ENCODE measurements at regions not wholly inside any gene's neighbourhood (a gene's known extent, or its start where the extent isn't known, plus 50 kb on each side); places are given as distances from the start of the nearest gene placed in this dataset.

DNA sequence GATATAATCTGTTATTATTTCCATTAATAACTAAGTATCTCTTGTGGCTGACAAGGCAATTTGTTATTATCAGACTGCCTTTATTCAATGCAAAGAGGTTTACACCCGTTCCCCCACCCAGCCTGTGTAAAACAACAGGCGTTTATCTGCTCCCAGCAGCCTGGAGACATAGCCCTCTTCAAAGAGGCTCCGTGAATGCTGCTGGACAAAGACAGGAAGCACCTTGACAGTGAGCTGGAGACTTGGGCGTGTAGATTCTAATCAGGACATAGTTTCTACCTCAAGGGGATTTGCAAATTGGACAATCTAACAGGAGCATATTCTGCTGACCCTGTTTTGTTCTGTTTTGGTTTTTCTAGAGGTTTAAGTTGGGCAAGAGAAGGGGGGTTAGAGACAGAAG, 733.0 kb upstream of the KIRREL3 start:
- no peak for DNase-seq (ENCODE audit: low read depth in 2 of 2)

DNA sequence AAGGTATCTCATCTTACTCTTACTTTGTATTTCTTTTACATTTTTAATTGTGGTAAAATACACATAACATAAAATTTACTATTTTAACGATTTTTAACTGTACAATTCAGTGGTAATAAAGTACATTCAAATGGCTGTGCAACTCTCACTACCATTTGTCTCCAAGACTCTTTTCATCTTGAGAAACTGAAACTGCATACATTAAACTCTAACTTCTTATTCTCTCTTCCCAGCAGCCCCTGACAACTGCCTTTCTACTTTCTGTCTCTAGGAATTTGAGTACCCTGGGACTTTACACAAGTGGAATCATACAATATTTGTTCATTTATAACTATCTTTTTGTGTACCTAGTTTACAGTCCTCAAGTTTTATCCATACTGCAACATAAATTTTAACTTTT, 725.8 kb upstream of the KIRREL3 start:
- no peak for DNase-seq (ENCODE audit: low read depth in 2 of 2)

GRCh38 chr11:127723714-127724113, 723.1 kb upstream of the KIRREL3 start:
- DNase-seq (ENCODE audit: low read depth in 2 of 2) = no peak

DNA sequence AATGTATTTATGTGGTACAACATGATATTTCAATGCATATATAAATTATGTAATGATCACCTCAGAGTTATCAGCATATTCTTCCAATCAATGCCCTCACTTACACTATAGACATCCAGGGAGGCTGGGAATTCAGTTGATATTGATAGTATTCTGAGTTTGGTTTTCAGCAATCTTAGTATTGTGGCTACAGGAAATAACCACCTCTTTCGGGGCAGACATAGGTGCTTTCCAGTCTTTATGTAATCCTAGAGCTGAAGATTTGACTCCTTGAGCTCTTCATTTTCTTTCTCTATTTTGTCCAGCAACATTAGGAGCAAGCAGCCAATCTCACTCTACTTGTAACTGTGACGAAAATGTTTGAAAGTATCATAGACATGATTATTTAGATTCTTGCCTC, 712.7 kb upstream of the KIRREL3 start:
- no peak for DNase-seq (ENCODE audit: low read depth in 2 of 2)

DNA sequence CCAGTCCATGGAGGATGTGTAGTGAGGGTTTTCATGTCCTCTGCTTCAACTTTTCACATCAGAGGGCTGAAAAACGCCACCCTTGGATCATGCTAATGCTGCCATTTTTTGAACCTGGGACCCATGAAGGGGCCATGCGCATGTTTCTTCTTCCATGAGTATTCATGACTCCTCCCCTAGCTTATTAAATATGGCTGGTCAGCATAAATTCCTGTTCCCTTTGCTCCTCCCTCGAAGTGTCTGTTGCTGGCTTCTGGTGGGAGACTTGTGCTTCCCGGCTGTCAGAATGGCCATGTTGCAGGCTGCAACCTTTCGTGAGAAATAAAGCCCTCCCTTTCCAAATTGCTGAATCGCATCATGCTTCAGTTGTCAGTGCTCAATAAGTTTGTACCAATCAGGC, 711.2 kb upstream of the KIRREL3 start:
- no peak for DNase-seq (ENCODE audit: low read depth in 2 of 2)

DNA sequence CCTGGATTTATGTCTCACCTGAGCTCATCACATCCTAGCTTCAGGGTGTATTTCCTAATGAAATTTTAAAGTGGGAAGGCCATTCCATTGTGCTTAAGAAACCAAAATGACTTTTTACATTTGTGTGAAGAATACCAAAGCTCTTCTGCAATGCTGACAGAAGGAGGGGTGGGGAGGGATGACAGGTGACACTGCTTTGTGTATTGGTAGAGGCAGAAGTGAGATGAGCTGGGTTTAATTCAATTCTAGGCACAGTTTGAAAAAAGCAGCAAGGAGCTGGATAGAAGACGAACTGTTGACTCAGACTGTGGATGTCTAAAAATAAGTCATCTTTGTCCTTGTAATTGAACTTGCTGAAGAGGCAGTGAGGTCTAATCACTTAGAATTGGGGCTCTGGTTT, 710.3 kb upstream of the KIRREL3 start:
- DNase-seq (ENCODE audit: low read depth in 2 of 2) = no peak

DNA sequence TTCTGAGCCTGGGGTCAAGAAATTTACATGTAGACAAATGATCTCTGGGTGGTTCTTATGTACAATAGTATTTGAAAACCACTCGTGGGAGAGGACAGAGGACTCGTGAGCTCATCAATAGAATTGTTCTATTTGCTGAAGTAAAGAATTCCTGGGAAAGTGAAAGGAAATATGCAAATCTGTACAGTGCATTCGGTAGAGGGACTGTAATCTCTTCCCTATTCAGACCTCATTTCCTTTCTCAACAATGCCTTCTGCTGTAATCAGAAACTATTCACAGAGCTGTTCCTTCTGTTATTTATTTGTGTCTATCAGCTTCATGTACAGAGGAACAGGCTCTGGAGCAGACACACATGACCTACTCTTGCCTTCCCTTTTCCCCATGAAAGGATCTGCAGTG, 709.4 kb upstream of the KIRREL3 start:
- DNase-seq (ENCODE audit: low read depth in 2 of 2) = no peak

DNA sequence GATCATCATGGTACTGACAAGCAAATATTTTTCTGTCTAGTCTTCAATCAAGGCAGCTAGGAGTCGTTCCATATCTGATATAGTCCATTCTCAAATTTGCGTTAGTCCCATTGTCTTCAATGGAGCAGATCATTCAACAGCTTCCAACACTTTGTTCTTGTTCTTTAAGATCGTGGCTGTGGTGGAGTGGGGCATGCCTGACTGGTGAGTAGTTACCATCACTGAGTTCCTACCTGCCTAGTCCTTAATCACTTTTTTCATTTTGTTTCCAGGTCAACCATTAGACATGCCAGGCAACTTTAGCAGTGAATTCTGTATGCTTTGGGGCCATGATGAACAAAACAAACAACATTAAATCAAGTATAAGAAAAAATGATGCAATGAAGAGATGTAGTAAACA, 693.1 kb upstream of the KIRREL3 start:
- no peak for DNase-seq (ENCODE audit: low read depth in 2 of 2)

- no peak for DNase-seq (ENCODE audit: low read depth in 2 of 2)
These were observed 682.8 kb upstream of the KIRREL3 start for GRCh38 chr11:127683321-127683720.

DNA sequence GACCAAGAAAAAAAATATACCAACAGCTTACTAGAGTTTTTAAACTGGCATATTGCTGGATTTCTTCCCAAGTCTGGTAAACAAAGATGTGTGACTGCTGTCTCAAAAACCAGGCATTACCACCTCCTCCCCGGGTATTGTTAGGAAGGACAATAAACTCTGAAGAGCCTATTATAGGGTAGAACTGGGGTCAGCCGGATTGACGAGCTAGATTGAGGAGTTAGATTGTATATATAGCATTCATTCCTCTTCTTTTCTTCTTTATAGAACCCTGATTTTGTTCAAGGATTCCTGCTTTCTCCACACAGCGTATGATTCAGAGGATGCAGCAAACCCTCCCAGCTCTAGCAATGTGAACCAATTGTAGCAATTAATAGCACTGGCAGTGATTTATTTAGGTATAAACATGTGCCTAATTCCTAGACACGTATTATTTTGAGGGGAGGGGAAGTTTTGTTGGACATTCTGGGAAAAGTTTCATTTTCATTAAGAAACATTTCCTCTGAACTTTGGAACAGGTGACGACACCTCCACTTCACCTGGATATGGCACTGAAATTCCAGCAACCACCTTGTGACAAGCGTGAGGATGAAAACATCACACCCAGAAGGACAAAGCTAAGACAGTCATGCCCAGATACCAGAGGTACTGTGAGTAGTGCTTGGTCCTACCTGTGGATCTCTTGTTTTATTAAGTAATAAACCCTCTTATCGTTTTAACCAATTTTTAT, 679.4 kb upstream of the KIRREL3 start:
- no peak for DNase-seq (ENCODE audit: low read depth in 2 of 2)

GRCh38 chr11:127678631-127679030, 678.1 kb upstream of the KIRREL3 start:
- no peak for DNase-seq (ENCODE audit: low read depth in 2 of 2)

DNA sequence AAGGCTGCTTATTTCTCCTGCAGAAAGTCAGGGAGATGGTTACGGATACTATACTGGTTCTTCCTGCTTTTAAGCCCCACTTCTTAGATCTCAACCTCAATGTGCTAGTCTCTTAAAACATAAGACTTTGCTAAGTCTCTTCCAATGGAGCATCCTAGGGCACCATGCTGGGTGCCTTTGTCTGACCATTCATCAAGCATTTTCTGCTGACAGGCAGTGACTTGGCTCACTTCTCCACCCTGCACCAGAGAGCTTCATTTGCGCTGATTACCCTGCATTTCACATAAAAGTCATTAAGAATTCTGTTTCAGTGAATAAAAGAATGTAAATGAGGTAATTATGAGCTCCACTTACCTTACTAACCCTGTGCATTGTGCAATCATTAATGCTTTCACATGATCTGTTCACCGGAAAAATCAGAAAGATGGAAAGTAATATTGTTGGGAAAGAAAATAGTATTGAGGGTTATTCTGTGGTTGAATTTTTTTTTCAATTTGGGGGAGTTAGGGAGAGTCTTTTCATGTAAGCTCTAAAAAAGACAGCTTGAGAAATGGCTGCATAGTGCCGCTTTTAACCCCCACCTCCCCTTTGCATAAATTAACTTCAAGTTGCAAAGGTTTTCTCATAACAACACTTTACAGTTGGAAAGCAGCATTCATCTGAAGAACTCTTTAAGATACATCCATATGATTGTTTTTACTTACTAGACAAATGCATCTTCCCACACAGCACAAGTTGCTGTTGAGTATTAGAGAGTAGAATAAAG, 677.3 kb upstream of the KIRREL3 start:
- no peak for DNase-seq (ENCODE audit: low read depth in 2 of 2)

DNA sequence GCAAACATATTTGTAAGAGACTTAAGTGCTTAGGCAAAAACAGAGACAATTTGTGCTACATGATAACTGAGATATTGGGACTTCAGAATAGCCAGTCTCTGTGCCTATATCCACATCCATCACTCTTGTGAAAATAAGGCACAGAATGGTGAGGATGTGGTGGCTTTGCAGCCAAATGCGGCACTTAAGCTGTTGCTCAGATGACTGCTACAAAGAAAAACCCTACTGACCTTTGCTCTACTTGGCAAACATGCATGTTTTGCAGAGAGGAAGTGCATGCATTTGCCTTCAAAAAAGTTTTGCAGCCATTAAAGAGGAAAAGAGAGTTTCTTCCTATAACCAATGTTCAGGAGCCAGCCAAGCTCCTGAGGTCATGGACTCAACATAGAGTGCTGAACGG, 675.0 kb upstream of the KIRREL3 start:
- DNase-seq (ENCODE audit: low read depth in 2 of 2) = no peak

DNA sequence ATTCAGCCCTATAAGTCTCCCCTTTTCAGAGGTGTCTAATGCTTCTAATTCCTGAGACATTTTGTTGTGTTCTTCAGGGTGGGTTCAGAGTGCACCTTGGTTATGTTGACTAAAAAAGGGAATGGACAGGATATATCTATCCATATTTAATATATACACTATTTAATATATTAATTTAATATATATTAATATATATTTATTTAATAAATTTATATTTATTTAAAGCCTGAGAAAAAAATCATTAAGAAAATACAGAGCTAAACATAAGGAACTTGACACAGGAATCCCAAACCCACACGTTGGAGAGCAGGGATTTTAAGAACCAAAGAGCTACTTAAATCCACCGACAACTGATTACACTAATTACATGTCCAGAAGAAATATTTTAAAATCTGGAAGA, 674.2 kb upstream of the KIRREL3 start:
- no peak for DNase-seq (ENCODE audit: low read depth in 2 of 2)

- no peak for DNase-seq (ENCODE audit: low read depth in 2 of 2)
These were observed 670.0 kb upstream of the KIRREL3 start for GRCh38 chr11:127670374-127671119.

DNA sequence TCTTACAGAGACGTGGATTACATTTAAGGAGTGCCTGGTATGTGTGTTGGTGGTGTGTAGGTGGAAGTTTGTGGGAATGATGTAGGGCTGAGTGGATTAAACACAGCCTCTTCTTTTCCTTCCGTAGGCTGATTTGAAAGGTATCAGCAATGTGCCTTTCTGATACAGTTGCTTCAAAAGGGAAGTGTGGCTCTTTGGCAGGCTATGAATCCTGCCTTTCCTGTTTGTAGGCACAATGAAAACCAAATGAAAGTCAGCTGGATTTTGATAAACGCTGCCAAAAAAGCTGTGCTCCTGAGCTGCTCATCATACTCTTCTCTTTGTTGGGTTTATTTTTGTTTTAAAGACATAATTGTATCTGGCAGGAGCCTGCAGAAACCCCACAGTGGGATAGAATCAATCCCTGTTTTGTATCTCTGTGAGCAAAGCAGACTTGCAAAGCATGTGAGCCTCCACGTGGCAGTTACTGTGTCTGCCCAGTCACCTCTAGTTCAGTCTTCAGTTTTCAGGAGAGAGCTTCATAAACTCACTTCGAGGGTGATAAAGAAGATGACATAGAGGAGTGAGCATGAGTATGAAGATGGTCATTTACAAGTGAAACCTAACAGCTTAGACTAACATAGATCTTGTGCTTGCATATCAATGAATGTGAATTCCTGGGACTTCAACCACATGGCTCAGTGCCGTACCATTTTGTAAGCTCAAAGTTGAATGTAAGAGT, 655.7 kb upstream of the KIRREL3 start:
- DNase-seq (ENCODE audit: low read depth in 2 of 2) = no peak

DNA sequence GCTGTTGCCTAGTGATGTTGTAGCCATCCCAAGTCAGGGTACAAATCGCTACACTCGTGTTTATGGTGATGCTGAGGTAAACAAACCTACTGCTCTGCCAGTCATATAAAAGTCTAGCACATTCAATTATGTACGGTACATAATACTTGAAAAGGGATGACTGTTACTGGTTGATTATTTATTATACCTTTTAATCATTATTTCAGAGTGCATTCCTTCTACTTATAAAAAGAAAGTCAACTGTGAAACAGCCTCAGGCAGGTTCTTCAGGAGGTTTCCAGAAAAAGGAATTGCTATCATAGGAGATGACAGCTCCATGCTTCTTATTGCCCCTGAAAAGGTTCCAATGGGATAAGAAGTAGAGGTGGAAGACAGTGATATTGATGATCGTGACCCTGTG, 652.5 kb upstream of the KIRREL3 start:
- DNase-seq (ENCODE audit: low read depth in 2 of 2) = no peak

GRCh38 chr11:127651888-127652221, 651.3 kb upstream of the KIRREL3 start:
- DNase-seq (ENCODE audit: low read depth in 2 of 2) = no peak

DNA sequence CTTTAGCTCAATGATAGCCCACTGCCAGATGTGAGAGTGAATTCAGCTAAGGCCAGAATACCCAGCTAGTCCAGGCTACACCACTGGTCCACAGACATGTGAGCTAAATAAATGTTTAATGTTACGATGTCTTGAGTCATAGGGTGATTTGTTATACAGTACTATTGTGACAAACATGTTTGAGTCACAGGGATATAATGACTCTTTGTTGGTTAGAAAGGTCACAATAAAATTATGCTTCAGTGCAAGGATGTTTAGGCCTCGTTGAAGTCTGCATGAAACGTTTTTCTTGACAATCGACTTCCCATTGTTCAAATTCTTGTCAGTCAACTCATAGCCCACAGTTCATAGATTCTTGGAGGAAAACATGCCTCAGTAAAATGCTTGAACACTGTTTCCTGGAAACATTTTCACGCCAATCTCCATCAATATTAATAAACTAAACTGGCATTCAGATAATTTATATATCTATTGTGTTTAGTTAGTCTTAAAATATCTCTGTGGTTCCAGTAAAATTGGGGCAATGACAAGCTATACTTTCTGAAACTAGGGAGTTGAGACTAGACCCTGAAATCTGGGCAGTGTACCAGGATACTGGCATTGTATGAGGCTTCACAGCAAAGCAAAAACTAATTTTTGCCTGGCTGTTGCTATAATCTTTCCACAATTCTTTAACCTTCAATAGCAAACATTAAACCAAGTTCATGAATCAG, 650.8 kb upstream of the KIRREL3 start:
- no peak for DNase-seq (ENCODE audit: low read depth in 2 of 2)

DNA sequence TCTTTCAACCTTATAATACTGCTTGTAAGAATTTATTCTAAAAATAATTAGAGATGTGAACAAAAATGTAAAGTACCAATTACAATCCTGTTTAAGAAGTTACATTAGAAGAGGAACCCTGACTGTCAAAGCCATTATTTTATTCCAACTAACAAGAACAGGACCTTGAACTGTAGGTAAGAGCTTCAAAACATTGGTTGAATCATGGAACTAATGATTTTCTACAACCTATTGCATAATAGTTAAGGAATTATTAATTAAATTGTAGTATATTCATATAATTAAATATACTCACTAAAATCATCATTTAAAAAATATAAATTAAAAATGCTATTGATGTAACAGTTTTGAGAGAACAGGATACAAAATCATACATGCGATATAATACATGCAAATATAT, 649.4 kb upstream of the KIRREL3 start:
- DNase-seq (ENCODE audit: low read depth in 2 of 2) = no peak

DNA sequence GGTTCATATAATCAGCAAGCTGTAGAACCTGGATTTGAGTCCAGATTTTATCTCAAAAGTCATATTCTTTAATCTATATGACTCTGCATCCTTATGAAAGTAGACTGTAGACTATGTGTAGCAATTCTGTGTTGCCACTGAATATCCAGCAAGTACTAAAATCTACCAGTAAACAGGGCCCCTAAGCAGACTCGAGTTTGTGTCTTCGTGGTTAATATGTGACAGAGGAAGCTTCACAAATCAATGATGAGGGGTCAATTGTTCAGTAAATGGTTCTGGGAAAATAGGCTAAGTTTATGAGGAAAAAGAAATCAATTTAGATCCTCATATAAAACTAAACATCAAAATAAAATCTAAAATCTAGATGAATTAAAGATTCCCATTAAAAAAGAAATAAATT, 648.5 kb upstream of the KIRREL3 start:
- DNase-seq (ENCODE audit: low read depth in 2 of 2) = no peak

DNA sequence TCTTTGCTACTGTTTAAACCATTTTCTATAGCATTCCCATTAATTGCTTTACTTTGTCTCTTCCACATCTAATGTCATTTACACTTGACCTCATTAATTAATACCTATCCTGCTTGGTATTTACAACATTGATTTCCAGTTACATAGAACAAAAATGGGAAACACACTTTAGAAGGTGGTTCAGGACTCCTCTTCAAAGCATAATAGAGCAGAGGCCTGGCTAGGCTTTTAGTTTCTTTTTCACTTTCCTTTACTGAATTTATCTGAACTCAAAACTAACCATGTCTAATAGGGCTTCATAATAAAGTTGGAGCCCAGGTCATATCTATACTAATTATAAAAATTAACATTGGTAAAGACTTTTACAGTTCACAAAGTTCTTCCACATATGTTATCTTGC, 648.0 kb upstream of the KIRREL3 start:
- DNase-seq (ENCODE audit: low read depth in 2 of 2) = no peak
